Spleen (tissue), 7 donors: ENCODE measurements at regions not wholly inside any gene's neighbourhood (a gene's known extent, or its start where the extent isn't known, plus 50 kb on each side); places are given as distances from the start of the nearest gene placed in this dataset.

ENCODE experiments used
- POLR2AphosphoS5 ChIP-seq, 3 donors: sonication (generic); formaldehyde crosslinking; IDR thresholded peaks; one replicate each; pipeline ENCODE4 v1.5.1; 2017; ENCODE audit warnings: antibody characterized with exemption in 3 of 3
- TF ChIP-seq, protein P1 (sequence below), 11 experiments: fragments of 200-600 bp in 7 of 11; fragments of 450-650 bp in 4 of 11; sonication (generic) in 4 of 11; IDR thresholded peaks in 8 of 11; conservative IDR thresholded peaks in 3 of 11; 1 replicate in 7 of 11; 2 replicates in 4 of 11; pipeline versions ENCODE4 v1.4.0 to v1.8.0; 2016 to 2021; ENCODE audit warnings: antibody characterized with exemption in 11 of 11, inconsistent platforms in 4 of 11, mild to moderate bottlenecking in 1 of 11
- donor health status: DM: no; HTN: no; CAD: no; lungs with moderate emphysema.
- donor health status: DM: no; HTN: no; CAD: no.
- donor health status: DM: no; HTN: no; CAD: no.

- TF ChIP-seq, protein P1, sequence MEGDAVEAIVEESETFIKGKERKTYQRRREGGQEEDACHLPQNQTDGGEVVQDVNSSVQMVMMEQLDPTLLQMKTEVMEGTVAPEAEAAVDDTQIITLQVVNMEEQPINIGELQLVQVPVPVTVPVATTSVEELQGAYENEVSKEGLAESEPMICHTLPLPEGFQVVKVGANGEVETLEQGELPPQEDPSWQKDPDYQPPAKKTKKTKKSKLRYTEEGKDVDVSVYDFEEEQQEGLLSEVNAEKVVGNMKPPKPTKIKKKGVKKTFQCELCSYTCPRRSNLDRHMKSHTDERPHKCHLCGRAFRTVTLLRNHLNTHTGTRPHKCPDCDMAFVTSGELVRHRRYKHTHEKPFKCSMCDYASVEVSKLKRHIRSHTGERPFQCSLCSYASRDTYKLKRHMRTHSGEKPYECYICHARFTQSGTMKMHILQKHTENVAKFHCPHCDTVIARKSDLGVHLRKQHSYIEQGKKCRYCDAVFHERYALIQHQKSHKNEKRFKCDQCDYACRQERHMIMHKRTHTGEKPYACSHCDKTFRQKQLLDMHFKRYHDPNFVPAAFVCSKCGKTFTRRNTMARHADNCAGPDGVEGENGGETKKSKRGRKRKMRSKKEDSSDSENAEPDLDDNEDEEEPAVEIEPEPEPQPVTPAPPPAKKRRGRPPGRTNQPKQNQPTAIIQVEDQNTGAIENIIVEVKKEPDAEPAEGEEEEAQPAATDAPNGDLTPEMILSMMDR (IDR thresholded peaks at IDR 0.05 in 8 of 11, conservative IDR thresholded peaks at IDR 0.05 in 3 of 11) = no peak
- no peak for TF ChIP-seq POLR2AphosphoS5 (IDR thresholded peaks at IDR 0.05)
These were observed 343.0 kb upstream of the ARID1B start for GRCh38 chr6:156434049-156434794.
